H1 (cell line): ENCODE measurements at regions not wholly inside any gene's neighbourhood (a gene's known extent, or its start where the extent isn't known, plus 50 kb on each side); places are given as distances from the start of the nearest gene placed in this dataset.

Source experiments
- CTCF ChIA-PET: fragments of 300-600 bp; sonication (Branson Sonifier 250); formaldehyde crosslinking; loops from one replicate; lab custom pipeline; 2021; ENCODE audit not compliant: partially characterized antibody; lab: Charles Lee
- POLR2A ChIA-PET: fragments of 300-600 bp; sonication (Branson Sonifier 250); formaldehyde crosslinking; loops from one replicate; lab custom pipeline; 2021; ENCODE audit warnings: inconsistent platforms; ENCODE audit not compliant: partially characterized antibody; lab: Charles Lee
- DNase-seq, 2 experiments: peaks; one replicate each; pipeline versions ENCODE4 v3.0.0 to v3.0.0-alpha.2; 2010 to 2022; ENCODE audit warnings: low spot score in 2 of 2, low read depth in 1 of 2, mixed read lengths in 1 of 2
- FAIRE-seq: peaks from 2 replicates; lab custom pipeline; 2011; peaks lifted over from hg19 to GRCh38; lab: Jason Lieb, UNC
- H2AFZ ChIP-seq: 2 replicates; pipeline ENCODE4 v1.8.1; 2012; ENCODE audit warnings: low read length, inconsistent platforms
- H2AK5ac ChIP-seq: 2 replicates; pipeline ENCODE4 v1.6.1; 2013; ENCODE audit warnings: low read depth, low read length
- H2BK120ac ChIP-seq: replicated peaks from 2 replicates; pipeline ENCODE3; 2013; ENCODE audit warnings: low read depth, low read length, inconsistent platforms
- H2BK12ac ChIP-seq: 2 replicates; pipeline ENCODE4 v1.6.1; 2013; ENCODE audit warnings: low read depth, low read length
- H2BK15ac ChIP-seq: 2 replicates; pipeline ENCODE4 v1.6.1; 2013; ENCODE audit warnings: low read length
- H2BK20ac ChIP-seq: 2 replicates; pipeline ENCODE4 v1.6.1; 2013; ENCODE audit warnings: low read length
- H2BK5ac ChIP-seq: 2 replicates; pipeline ENCODE4 v1.6.1; 2013; ENCODE audit warnings: low read depth, low read length
- H3K14ac ChIP-seq: 2 replicates; pipeline ENCODE4 v1.6.1; 2013; ENCODE audit warnings: inconsistent platforms; ENCODE audit not compliant: insufficient read length
- H3K18ac ChIP-seq: 2 replicates; pipeline ENCODE4 v1.6.1; 2013; ENCODE audit warnings: low read length; ENCODE audit errors: extremely low read depth
- H3K23ac ChIP-seq: 2 replicates; pipeline ENCODE4 v1.6.1; 2013; ENCODE audit warnings: inconsistent platforms; ENCODE audit not compliant: insufficient read length
- H3K23me2 ChIP-seq: 2 replicates; pipeline ENCODE4 v1.6.1; 2013; ENCODE audit warnings: low read depth, low read length
- H3K27ac ChIP-seq: 2 replicates; pipeline ENCODE4 v1.6.1; 2011; ENCODE audit warnings: low read depth, low read length, inconsistent platforms
- H3K27me3 ChIP-seq, 4 experiments: replicated peaks in 1 of 4; 1 replicate in 1 of 4; 2 replicates in 3 of 4; pipeline versions ENCODE4 v1.6.1 to v1.8.1; 2011 to 2013; ENCODE audit warnings: low read length in 3 of 4, mild to moderate bottlenecking in 3 of 4, inconsistent platforms in 2 of 4, mixed read lengths in 2 of 4, moderate library complexity in 1 of 4; ENCODE audit not compliant: control insufficient read depth in 3 of 4, insufficient read depth in 3 of 4; ENCODE audit errors: extremely low read depth in 1 of 4
- H3K36me3 ChIP-seq, 4 experiments: 2 replicates each; pipeline versions ENCODE4 v1.6.1 to v1.8.1; 2011 to 2013; ENCODE audit warnings: mild to moderate bottlenecking in 4 of 4, low read length in 3 of 4, moderate library complexity in 2 of 4, control low read depth in 1 of 4, inconsistent platforms in 1 of 4; ENCODE audit not compliant: insufficient read depth in 4 of 4, control insufficient read depth in 2 of 4
- H3K4ac ChIP-seq: replicated peaks from 2 replicates; pipeline ENCODE3; 2013; ENCODE audit warnings: low read length, low read depth, mixed read lengths, inconsistent platforms; ENCODE audit not compliant: insufficient read length
- H3K4me1 ChIP-seq, 4 experiments: replicated peaks in 1 of 4; 1 replicate in 1 of 4; 2 replicates in 3 of 4; pipeline versions ENCODE4 v1.6.1 to v1.8.1; 2011 to 2013; ENCODE audit warnings: low read length in 3 of 4, inconsistent platforms in 2 of 4, mixed read lengths in 1 of 4; ENCODE audit not compliant: insufficient read depth in 4 of 4, control insufficient read depth in 3 of 4
- H3K4me2 ChIP-seq, 2 experiments: 2 replicates each; pipeline versions ENCODE4 v1.6.1 to v1.8.1; 2011 to 2013; ENCODE audit warnings: low read depth in 2 of 2, low read length in 2 of 2, control low read depth in 1 of 2, inconsistent platforms in 1 of 2, mild to moderate bottlenecking in 1 of 2; ENCODE audit not compliant: insufficient read depth in 1 of 2
- H3K4me3 ChIP-seq, 4 experiments: fragments of 200-600, 300-600 bp in 1 of 4; sonication (generic), shearing (Covaris generic), sonication (Bioruptor Twin) in 1 of 4; 2 replicates each; pipeline versions ENCODE4 v1.5.1 to v1.8.1; 2011 to 2016; ENCODE audit warnings: low read length in 4 of 4, low read depth in 3 of 4, control low read depth in 2 of 4, inconsistent platforms in 2 of 4, mild to moderate bottlenecking in 2 of 4, mixed read lengths in 1 of 4, moderate library complexity in 1 of 4; ENCODE audit not compliant: insufficient read depth in 2 of 4; ENCODE audit errors: extremely low read depth in 1 of 4
- H3K56ac ChIP-seq: replicated peaks from 2 replicates; pipeline ENCODE3; 2013; ENCODE audit warnings: low read depth, mild to moderate bottlenecking, mixed read lengths, low read length, inconsistent platforms; ENCODE audit not compliant: insufficient read length
- H3K79me1 ChIP-seq: 2 replicates; pipeline ENCODE4 v1.6.1; 2013; ENCODE audit warnings: low read depth, low read length, control low read depth
- H3K79me2 ChIP-seq, 2 experiments: 2 replicates each; pipeline versions ENCODE4 v1.6.1 to v1.8.1; 2012 to 2013; ENCODE audit warnings: low read length in 2 of 2, mild to moderate bottlenecking in 2 of 2, inconsistent platforms in 1 of 2; ENCODE audit not compliant: insufficient read depth in 2 of 2, control insufficient read depth in 1 of 2
- H3K9ac ChIP-seq, 4 experiments: replicated peaks in 1 of 4; 1 replicate in 1 of 4; 2 replicates in 3 of 4; pipeline versions ENCODE4 v1.6.1 to v1.8.1; 2011 to 2013; ENCODE audit warnings: low read depth in 3 of 4, low read length in 3 of 4, control low read depth in 2 of 4, mild to moderate bottlenecking in 2 of 4, moderate library complexity in 2 of 4, inconsistent platforms in 1 of 4; ENCODE audit errors: extremely low read depth in 1 of 4
- H3K9me3 ChIP-seq, 2 experiments: 2 replicates each; pipeline versions ENCODE4 v1.6.1 to v1.8.1; 2012 to 2013; ENCODE audit warnings: mild to moderate bottlenecking in 2 of 2, moderate library complexity in 2 of 2, control low read depth in 1 of 2, inconsistent platforms in 1 of 2, low read depth in 1 of 2, low read length in 1 of 2, mixed read lengths in 1 of 2; ENCODE audit not compliant: insufficient read depth in 2 of 2
- H4K20me1 ChIP-seq, 2 experiments: replicated peaks in 1 of 2; 2 replicates each; pipeline versions ENCODE3 to v1.8.1; 2011 to 2013; ENCODE audit warnings: inconsistent platforms in 2 of 2, low read length in 2 of 2, mild to moderate bottlenecking in 1 of 2; ENCODE audit not compliant: insufficient read depth in 2 of 2, control insufficient read depth in 1 of 2
- H4K5ac ChIP-seq: 2 replicates; pipeline ENCODE4 v1.6.1; 2013; ENCODE audit warnings: low read length, low read depth, mixed read lengths, inconsistent platforms; ENCODE audit not compliant: insufficient read length
- H4K8ac ChIP-seq: 2 replicates; pipeline ENCODE4 v1.8.0; 2013; ENCODE audit warnings: mild to moderate bottlenecking, moderate library complexity, low read length, inconsistent platforms; ENCODE audit not compliant: insufficient read depth; ENCODE audit errors: extremely low read depth
- H4K91ac ChIP-seq: replicated peaks from 2 replicates; pipeline ENCODE3; 2013; ENCODE audit warnings: low read length, mixed read lengths, inconsistent platforms; ENCODE audit not compliant: insufficient read length
- CEBPB ChIP-seq: IDR thresholded peaks from 2 replicates; pipeline ENCODE4 v1.6.1; 2012; ENCODE audit warnings: low read depth, low read length
- EGR1 ChIP-seq: IDR thresholded peaks from 2 replicates; pipeline ENCODE4 v1.6.1; 2011; ENCODE audit warnings: low read depth, low read length, borderline replicate concordance
- WGBS, 2 experiments: shearing (Covaris generic) in 1 of 2; methylation state at CpG; one replicate each; pipeline versions ENCODE4 v1.1.6 to v1.1.7; 2013 to 2015; ENCODE audit warnings: low lambda C conversion rate in 2 of 2, mixed read lengths in 2 of 2, inconsistent platforms in 1 of 2, low coverage in 1 of 2, missing lambda C conversion rate in 1 of 2; ENCODE audit not compliant: insufficient replicate concordance in 2 of 2, insufficient coverage in 1 of 2, insufficient read length in 1 of 2; ENCODE audit errors: extremely low coverage in 1 of 2, missing lambda C conversion rate in 1 of 2; 5-methylcytosine and 5-hydroxymethylcytosine counted together

DNA sequence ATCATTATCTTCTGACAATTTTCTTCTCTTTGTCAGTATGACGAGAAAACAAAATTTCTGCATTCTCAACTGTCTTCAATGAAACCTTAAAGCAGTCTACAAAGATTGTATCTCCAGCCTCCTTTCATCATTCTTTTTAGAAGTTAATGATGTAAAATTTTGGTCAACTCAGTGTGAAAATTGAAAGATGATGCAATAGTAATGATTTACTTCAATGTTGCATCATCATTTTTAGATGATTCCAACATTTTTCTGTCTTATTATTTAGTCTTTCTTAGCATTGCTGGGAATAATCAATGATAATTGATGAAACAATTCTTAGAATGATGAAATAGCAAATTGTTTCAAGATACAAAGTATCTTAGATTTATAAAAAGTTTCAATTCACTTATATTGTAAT is 372.7 kb downstream of the C4orf33 start:
- Histone ChIP-seq H3K27me3 (no peaks in the 10 kb centered on the region), H4K8ac (no peak overlapping the region), H3K56ac (no peak overlapping the region), H3K9me3 (no peaks in the 10 kb centered on the region), H2BK12ac (no peak overlapping the region), H2BK15ac (no peak overlapping the region), H3K18ac (no peak overlapping the region), H2BK20ac (no peak overlapping the region), H3K4ac (no peak overlapping the region), H3K79me2 (no peaks in the 10 kb centered on the region), H3K4me2 (no peak overlapping the region), H3K4me1 (no peaks in the 10 kb centered on the region), H2BK5ac (no peak overlapping the region), H4K5ac (no peak overlapping the region), H3K23me2 (no peaks in the 10 kb centered on the region), H4K91ac (no peak overlapping the region), H3K4me3 (no peak overlapping the region), H3K9ac (no peak overlapping the region), H3K79me1 (no peaks in the 10 kb centered on the region), H3K36me3 (no peaks in the 10 kb centered on the region), H3K23ac (no peak overlapping the region), H2BK120ac (no peak overlapping the region), H4K20me1 (no peaks in the 10 kb centered on the region), H2AK5ac (no peak overlapping the region), H3K27ac (no peak overlapping the region), H3K14ac (no peak overlapping the region), H2AFZ (no peak overlapping the region)
- CTCF ChIA-PET: no interaction called here
- DNase-seq: no peak
- POLR2A ChIA-PET: no interaction called here
- TF ChIP-seq EGR1: no peak
- TF ChIP-seq CEBPB: peak; percentile 73
- no peak for FAIRE-seq
- 89% methylated on average over 1 of the region's 1 CpG; no CpG with 5 or more reads in 1 of the 2 experiments for WGBS, 2 experiments
